Ascending aorta (tissue), 2 donors: ENCODE measurements at regions not wholly inside any gene's neighbourhood (a gene's known extent, or its start where the extent isn't known, plus 50 kb on each side); places are given as distances from the start of the nearest gene placed in this dataset.

Experiments used
- DNase-seq, 2 donors: peaks; one replicate each; pipeline ENCODE4 v3.0.0-alpha.2; 2019; ENCODE audit warnings: low spot score in 2 of 2
- H3K27ac ChIP-seq, 2 donors: fragments of 200-600 bp; sonication (generic); one replicate each; pipeline ENCODE4 v1.5.1; 2016 to 2017; ENCODE audit warnings: mild to moderate bottlenecking in 1 of 2
- H3K27me3 ChIP-seq: fragments of 200-600 bp; sonication (generic); one replicate; pipeline ENCODE4 v1.5.1; 2017
- H3K36me3 ChIP-seq, 2 donors: fragments of 200-600 bp; sonication (generic); one replicate each; pipeline ENCODE4 v1.5.1; 2016
- H3K4me1 ChIP-seq, 2 donors: fragments of 200-600 bp; sonication (generic); one replicate each; pipeline ENCODE4 v1.5.1; 2016 to 2017; ENCODE audit warnings: mild to moderate bottlenecking in 1 of 2
- H3K4me3 ChIP-seq, 2 donors: fragments of 200-600 bp; sonication (generic); one replicate each; pipeline ENCODE4 v1.5.1; 2016 to 2017; ENCODE audit warnings: mild to moderate bottlenecking in 1 of 2
- H3K9me3 ChIP-seq, 2 donors: fragments of 200-600 bp; sonication (generic); one replicate each; pipeline ENCODE4 v1.5.1; 2016
- intact Hi-C: fragments of 100-400 bp; cut with DNase I; formaldehyde crosslinking; loops from one replicate; pipeline ENCODE4 v1.15.1; 2023
- TF ChIP-seq, protein P1 (sequence below), 3 experiments: fragments of 200-600 bp in 2 of 3; fragments of 450-650 bp in 1 of 3; sonication (generic) in 2 of 3; IDR thresholded peaks; one replicate each; pipeline ENCODE4 v1.5.1; 2016 to 2019; ENCODE audit warnings: antibody characterized with exemption in 3 of 3, mild to moderate bottlenecking in 1 of 3, moderate library complexity in 1 of 3

DNA sequence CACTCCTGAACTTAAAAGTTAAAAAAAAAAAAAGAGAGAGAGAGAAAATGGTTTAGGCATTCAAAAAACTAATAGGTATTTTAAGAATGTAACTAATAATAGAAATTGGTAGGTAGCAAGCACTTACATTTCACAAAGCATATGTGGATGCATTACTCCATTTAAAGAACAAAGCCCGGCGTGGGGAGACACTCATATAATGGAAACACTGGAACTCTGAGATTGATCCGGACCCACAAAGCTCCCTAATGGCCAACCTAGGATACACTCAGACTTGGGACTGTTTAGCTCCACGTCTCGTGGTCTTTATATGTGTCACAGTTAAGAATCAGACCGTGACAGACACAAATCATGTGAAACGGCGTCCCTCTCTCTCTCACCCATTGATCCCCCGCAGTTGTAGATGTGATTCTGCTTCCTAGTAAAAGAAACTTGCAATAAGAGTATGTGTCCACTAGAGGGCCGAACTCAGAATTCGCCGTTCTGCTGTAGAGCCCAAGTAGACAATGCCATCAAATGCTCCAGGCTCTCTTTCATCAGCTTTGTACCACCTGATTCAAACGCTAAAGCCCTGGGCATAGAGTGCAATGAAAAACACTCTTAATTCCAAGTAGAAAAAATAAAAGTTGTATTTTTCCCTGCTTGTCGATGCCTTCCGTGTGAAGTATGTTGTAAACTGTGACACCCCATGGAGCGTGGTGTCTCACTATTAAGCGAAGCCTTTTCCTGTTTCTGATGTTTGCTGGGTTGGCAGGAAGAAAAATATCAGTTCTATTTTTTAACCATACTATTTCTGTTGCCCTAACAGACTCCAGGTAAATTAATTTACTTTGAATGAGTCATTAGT lies 429.0 kb upstream of the MTPN start:
- H3K27ac ChIP-seq, result no peak overlapping the region
- no peak for DNase-seq
- no peaks in the 10 kb centered on the region for H3K27me3 ChIP-seq
- no peaks in the 10 kb centered on the region for H3K9me3 ChIP-seq
- H3K4me3 ChIP-seq, result no peak overlapping the region
- intact Hi-C loops, result loop anchor here (5.0 to 10.0 kb wide), 2 partner anchors 1049 to 1186 kb away; no protein-coding TSS in a partner anchor
- no peaks in the 10 kb centered on the region for H3K36me3 ChIP-seq
- TF ChIP-seq, protein P1, sequence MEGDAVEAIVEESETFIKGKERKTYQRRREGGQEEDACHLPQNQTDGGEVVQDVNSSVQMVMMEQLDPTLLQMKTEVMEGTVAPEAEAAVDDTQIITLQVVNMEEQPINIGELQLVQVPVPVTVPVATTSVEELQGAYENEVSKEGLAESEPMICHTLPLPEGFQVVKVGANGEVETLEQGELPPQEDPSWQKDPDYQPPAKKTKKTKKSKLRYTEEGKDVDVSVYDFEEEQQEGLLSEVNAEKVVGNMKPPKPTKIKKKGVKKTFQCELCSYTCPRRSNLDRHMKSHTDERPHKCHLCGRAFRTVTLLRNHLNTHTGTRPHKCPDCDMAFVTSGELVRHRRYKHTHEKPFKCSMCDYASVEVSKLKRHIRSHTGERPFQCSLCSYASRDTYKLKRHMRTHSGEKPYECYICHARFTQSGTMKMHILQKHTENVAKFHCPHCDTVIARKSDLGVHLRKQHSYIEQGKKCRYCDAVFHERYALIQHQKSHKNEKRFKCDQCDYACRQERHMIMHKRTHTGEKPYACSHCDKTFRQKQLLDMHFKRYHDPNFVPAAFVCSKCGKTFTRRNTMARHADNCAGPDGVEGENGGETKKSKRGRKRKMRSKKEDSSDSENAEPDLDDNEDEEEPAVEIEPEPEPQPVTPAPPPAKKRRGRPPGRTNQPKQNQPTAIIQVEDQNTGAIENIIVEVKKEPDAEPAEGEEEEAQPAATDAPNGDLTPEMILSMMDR (IDR thresholded peaks at IDR 0.05), result peak in 2 of 3 experiments; percentile 42 to 60
- no peaks in the 10 kb centered on the region for H3K4me1 ChIP-seq

DNA sequence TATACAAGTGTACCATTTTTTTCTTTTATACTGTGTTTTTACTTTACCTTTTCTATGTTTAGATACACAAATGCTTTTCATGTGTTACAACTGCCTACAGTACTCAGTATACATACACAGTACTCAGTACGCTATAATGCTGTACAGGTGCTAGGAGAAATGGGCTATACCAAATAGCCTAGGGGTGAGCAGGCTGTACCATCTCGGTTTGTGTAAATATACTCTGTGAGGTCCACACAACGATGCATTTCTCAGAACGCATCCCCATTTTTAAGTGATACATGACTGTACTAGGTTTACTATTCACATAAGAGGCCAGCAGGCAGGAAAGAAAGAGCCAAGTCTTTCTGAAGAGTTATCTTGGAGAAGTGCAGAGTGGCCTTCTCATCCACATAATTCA lies 426.4 kb upstream of the MTPN start:
- no peaks in the 10 kb centered on the region for H3K9me3 ChIP-seq
- H3K4me3 ChIP-seq, result no peak overlapping the region
- H3K36me3 ChIP-seq, result no peaks in the 10 kb centered on the region
- no peak for DNase-seq
- no peaks in the 10 kb centered on the region for H3K27me3 ChIP-seq
- TF ChIP-seq, protein P1 (IDR thresholded peaks at IDR 0.05), result no peak
- intact Hi-C loops, result loop anchor here (10.0 kb wide), 1 partner anchor 1051 kb away; no protein-coding TSS in a partner anchor
- no peak overlapping the region for H3K27ac ChIP-seq
- H3K4me1 ChIP-seq, result no peaks in the 10 kb centered on the region

DNA sequence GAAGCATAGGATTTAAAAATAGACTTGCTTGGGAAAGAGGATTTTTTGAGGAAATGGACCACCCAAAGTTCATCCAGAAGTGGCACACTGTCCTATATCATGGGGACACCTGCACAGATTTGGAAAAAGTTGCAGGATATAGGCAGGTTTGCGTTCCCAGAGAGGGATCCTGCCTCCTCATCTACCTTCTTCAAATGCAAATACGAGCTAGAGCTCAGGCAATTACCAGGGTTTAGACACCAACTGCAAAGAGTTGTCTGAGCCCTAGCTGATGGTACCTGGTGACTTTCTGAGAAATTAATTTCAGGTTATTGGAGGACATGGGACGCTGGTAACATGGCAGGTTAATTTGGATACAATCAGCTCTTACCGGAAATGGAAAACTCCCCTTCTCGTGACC lies 423.7 kb upstream of the MTPN start:
- Histone ChIP-seq H3K9me3 (no peaks in the 10 kb centered on the region), H3K27ac (no peak overlapping the region), H3K4me3 (no peak overlapping the region), H3K36me3 (no peaks in the 10 kb centered on the region), H3K4me1 (no peaks in the 10 kb centered on the region), H3K27me3 (no peaks in the 10 kb centered on the region)
- DNase-seq, result no peak
- intact Hi-C loops, result loop anchor here (10.0 kb wide), 1 partner anchor 1054 kb away; no protein-coding TSS in a partner anchor
- TF ChIP-seq, protein P1 (IDR thresholded peaks at IDR 0.05), result no peak

DNA sequence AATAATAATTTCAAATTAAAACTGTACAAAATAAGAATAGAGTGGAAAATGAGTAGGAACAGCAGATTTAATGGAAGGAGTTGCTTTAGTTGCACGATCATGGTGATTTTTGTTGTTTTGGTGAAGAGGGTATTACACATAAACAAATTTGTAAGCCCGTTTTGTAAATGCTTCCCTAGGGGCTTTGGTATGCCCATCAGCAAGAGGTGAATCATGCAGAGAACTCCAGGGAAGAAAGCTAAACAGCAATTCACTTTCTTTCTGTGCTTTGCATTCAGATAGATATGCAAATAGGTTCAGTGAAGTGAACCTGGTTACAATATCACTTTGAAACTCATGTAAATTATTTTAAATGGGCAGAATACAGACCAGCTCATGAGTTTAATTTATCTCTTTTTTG lies 422.2 kb upstream of the MTPN start:
- no peak overlapping the region for H3K27ac ChIP-seq
- no peaks in the 10 kb centered on the region for H3K9me3 ChIP-seq
- no peaks in the 10 kb centered on the region for H3K36me3 ChIP-seq
- DNase-seq, result no peak
- intact Hi-C loops, result no loop called here
- H3K27me3 ChIP-seq, result no peaks in the 10 kb centered on the region
- H3K4me1 ChIP-seq, result no peaks in the 10 kb centered on the region
- TF ChIP-seq, protein P1 (IDR thresholded peaks at IDR 0.05), result no peak
- H3K4me3 ChIP-seq, result no peak overlapping the region

DNA sequence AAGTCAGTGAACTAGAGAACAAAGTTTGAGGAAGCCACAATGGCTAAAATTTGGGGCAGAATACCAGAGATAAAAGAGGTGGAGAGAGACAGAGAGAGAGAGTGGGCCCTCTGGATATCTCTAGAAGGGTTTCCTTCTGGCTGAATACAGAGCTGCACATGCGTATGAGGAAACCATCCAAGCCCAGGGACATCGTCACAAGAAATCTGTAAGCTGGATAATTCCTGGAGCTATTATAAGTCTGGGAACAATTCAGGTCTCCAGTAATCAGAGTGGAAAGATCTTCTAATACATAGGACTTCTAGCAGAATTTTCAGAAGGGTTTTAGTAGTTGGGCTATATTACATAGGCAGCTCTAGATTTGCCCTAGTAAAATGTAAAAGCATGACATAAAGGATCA lies 415.7 kb upstream of the MTPN start:
- TF ChIP-seq, protein P1 (IDR thresholded peaks at IDR 0.05), result no peak
- Histone ChIP-seq H3K4me1 (no peaks in the 10 kb centered on the region), H3K4me3 (no peak overlapping the region), H3K9me3 (no peaks in the 10 kb centered on the region), H3K27me3 (no peaks in the 10 kb centered on the region), H3K27ac (no peak overlapping the region), H3K36me3 (no peaks in the 10 kb centered on the region)
- no peak for DNase-seq
- intact Hi-C loops, result no loop called here
